GM12864 (cell line): ENCODE measurements at regions not wholly inside any gene's neighbourhood (a gene's known extent, or its start where the extent isn't known, plus 50 kb on each side); places are given as distances from the start of the nearest gene placed in this dataset.

Experiments used
- DNase-seq: peaks from one replicate; pipeline ENCODE4 v3.0.0-alpha.2; 2011; ENCODE audit warnings: low read depth
- H3K4me3 ChIP-seq: 2 replicates; pipeline ENCODE4 v1.5.1; 2011; ENCODE audit warnings: mild to moderate bottlenecking, low read depth, low read length, control low read depth
- CTCF ChIP-seq: IDR thresholded peaks from 2 replicates; pipeline ENCODE4 v1.5.1; 2011; ENCODE audit warnings: low read depth, mild to moderate bottlenecking, moderate library complexity, low read length, control low read depth, inconsistent platforms; ENCODE audit errors: missing control alignments

GRCh38 chr1:80640978-80641377 lies 1159.8 kb upstream of the ADGRL2 start:
- DNase-seq = no peak
- TF ChIP-seq CTCF = no peak
- H3K4me3 ChIP-seq = no peak overlapping the region

- no peak overlapping the region for H3K4me3 ChIP-seq
- TF ChIP-seq CTCF = no peak
- DNase-seq = no peak
These were observed 1160.8 kb upstream of the ADGRL2 start for GRCh38 chr1:80639777-80640533.

- DNase-seq = no peak
- no peak for TF ChIP-seq CTCF
- H3K4me3 ChIP-seq = no peak overlapping the region
These were observed 1166.6 kb upstream of the ADGRL2 start for GRCh38 chr1:80633947-80634706.

GRCh38 chr1:80632284-80632683 lies 1168.5 kb upstream of the ADGRL2 start:
- no peak overlapping the region for H3K4me3 ChIP-seq
- TF ChIP-seq CTCF = no peak
- DNase-seq = no peak

- no peak for DNase-seq
- no peak overlapping the region for H3K4me3 ChIP-seq
- no peak for TF ChIP-seq CTCF
These were observed 1171.4 kb upstream of the ADGRL2 start for GRCh38 chr1:80629304-80629837.

- TF ChIP-seq CTCF = no peak
- no peak for DNase-seq
These were observed 1176.1 kb upstream of the ADGRL2 start for GRCh38 chr1:80624682-80625081.

More at GRCh38 chr1:80624682-80625081, 1176.1 kb upstream of the ADGRL2 start:
- H3K4me3 ChIP-seq = no peak overlapping the region
